ENCODE measurements at regions not wholly inside any gene's neighbourhood (a gene's known extent, or its start where the extent isn't known, plus 50 kb on each side); places are given as distances from the start of the nearest gene placed in this dataset.
"Not testable (repeated sequence)": the region's sequence is repeated elsewhere in the genome, so short reads cannot be mapped to it uniquely, and the experiment has no call there.

GRCh38 chr9:26125693-26126092 is 447.4 kb upstream of the TUSC1 start:
- ATAC-seq, result no peak
- DNase-seq, result no peak
- Mint-ChIP-seq H3K27ac (no peak overlapping the region), H3K27me3 (no peaks in the 10 kb centered on the region), H3K4me3 (no peak overlapping the region), H3K4me1 (ENCODE audit: low read depth) (no peaks in the 10 kb centered on the region), H3K9me3 (peaks cover 7% of the 10 kb centered on the region), H3K36me3 (ENCODE audit: low read depth) (no peaks in the 10 kb centered on the region)
- ChIA-PET POLR2A (no interaction called here), CTCF (no interaction called here)
- no peak for TF ChIP-seq CTCF (IDR thresholded peaks at IDR 0.05)
- intact Hi-C loops (cut with micrococcal nuclease), result no loop called here

GRCh38 chr9:26116085-26116484 is 437.8 kb upstream of the TUSC1 start:
- not testable (repeated sequence) for DNase-seq

GRCh38 chr9:26112724-26113123 is 434.5 kb upstream of the TUSC1 start:
- ATAC-seq (no peak), DNase-seq (no peak)
- POLR2A ChIA-PET, result no interaction called here
- Mint-ChIP-seq H3K27ac (no peak overlapping the region), H3K4me3 (no peak overlapping the region), H3K4me1 (ENCODE audit: low read depth) (no peaks in the 10 kb centered on the region), H3K9me3 (peaks cover 10% of the 10 kb centered on the region), H3K36me3 (ENCODE audit: low read depth) (no peaks in the 10 kb centered on the region), H3K27me3 (no peaks in the 10 kb centered on the region)
- intact Hi-C loops (cut with micrococcal nuclease), result no loop called here
- no peak for TF ChIP-seq CTCF (IDR thresholded peaks at IDR 0.05)
- CTCF ChIA-PET, result no interaction called here

More at GRCh38 chr9:26116085-26116484, 437.8 kb upstream of the TUSC1 start:
- H3K4me3 Mint-ChIP-seq; H3K27ac Mint-ChIP-seq; CTCF ChIA-PET; H3K27me3 Mint-ChIP-seq; H3K36me3 Mint-ChIP-seq (ENCODE audit: low read depth); ATAC-seq; POLR2A ChIA-PET; intact Hi-C loops (cut with micrococcal nuclease); H3K4me1 Mint-ChIP-seq (ENCODE audit: low read depth): not testable (repeated sequence)
- peaks cover 11% of the 10 kb centered on the region for H3K9me3 Mint-ChIP-seq

GRCh38 chr9:26086396-26086795 is 408.2 kb upstream of the TUSC1 start:
- ATAC-seq (no peak), DNase-seq (no peak)
- Mint-ChIP-seq H3K4me1 (ENCODE audit: low read depth) (no peaks in the 10 kb centered on the region), H3K27me3 (no peaks in the 10 kb centered on the region), H3K27ac (no peak overlapping the region), H3K4me3 (no peak overlapping the region), H3K9me3 (peaks cover under 1% of the 10 kb centered on the region), H3K36me3 (ENCODE audit: low read depth) (no peaks in the 10 kb centered on the region)
- POLR2A ChIA-PET, result no interaction called here
- TF ChIP-seq CTCF (IDR thresholded peaks at IDR 0.05), result no peak
- intact Hi-C loops (cut with micrococcal nuclease), result no loop called here
- CTCF ChIA-PET, result no interaction called here

- Mint-ChIP-seq H3K9me3 (peaks cover 10% of the 10 kb centered on the region), H3K4me1 (ENCODE audit: low read depth) (no peaks in the 10 kb centered on the region), H3K4me3 (no peak overlapping the region), H3K36me3 (ENCODE audit: low read depth) (no peaks in the 10 kb centered on the region), H3K27me3 (no peaks in the 10 kb centered on the region), H3K27ac (no peak overlapping the region)
- ATAC-seq, result no peak
- no peak for TF ChIP-seq CTCF (IDR thresholded peaks at IDR 0.05)
- ChIA-PET CTCF (no interaction called here), POLR2A (no interaction called here)
- no peak for DNase-seq
- intact Hi-C loops (cut with micrococcal nuclease), result no loop called here
Observed at GRCh38 chr9:26081847-26082246, 403.6 kb upstream of the TUSC1 start.

- no peak for ATAC-seq
- ChIA-PET CTCF (no interaction called here), POLR2A (no interaction called here)
- no peaks in the 10 kb centered on the region for H3K27me3 Mint-ChIP-seq
- no peak for TF ChIP-seq CTCF (IDR thresholded peaks at IDR 0.05)
- no peaks in the 10 kb centered on the region for H3K4me1 Mint-ChIP-seq (ENCODE audit: low read depth)
- H3K27ac Mint-ChIP-seq, result no peak overlapping the region
- intact Hi-C loops (cut with micrococcal nuclease), result no loop called here
- no peak for DNase-seq
- no peaks in the 10 kb centered on the region for H3K36me3 Mint-ChIP-seq (ENCODE audit: low read depth)
- no peak overlapping the region for H3K4me3 Mint-ChIP-seq
- peaks cover 29% of the 10 kb centered on the region for H3K9me3 Mint-ChIP-seq
Observed at GRCh38 chr9:26078706-26079105, 400.5 kb upstream of the TUSC1 start.
